ES-I3 (cell line): ENCODE measurements at regions not wholly inside any gene's neighbourhood (a gene's known extent, or its start where the extent isn't known, plus 50 kb on each side); places are given as distances from the start of the nearest gene placed in this dataset.

Source experiments
- H3K36me3 ChIP-seq: 2 replicates; pipeline ENCODE4 v1.6.1; 2013; ENCODE audit warnings: mild to moderate bottlenecking, low read length, control low read depth, moderate library complexity; ENCODE audit not compliant: insufficient read depth
- H3K4me1 ChIP-seq: 2 replicates; pipeline ENCODE4 v1.6.1; 2013; ENCODE audit warnings: mild to moderate bottlenecking, control low read depth, low read length; ENCODE audit not compliant: insufficient read depth
- H3K9ac ChIP-seq: 2 replicates; pipeline ENCODE4 v1.6.1; 2013; ENCODE audit warnings: low read depth, mild to moderate bottlenecking, low read length, moderate library complexity
- H3K9me3 ChIP-seq: 2 replicates; pipeline ENCODE4 v1.6.1; 2013; ENCODE audit warnings: mild to moderate bottlenecking, low read length, moderate library complexity; ENCODE audit not compliant: control insufficient read depth, insufficient read depth

- H3K4me1 ChIP-seq = no peaks in the 10 kb centered on the region
Measured at GRCh38 chr5:89582768-89583339, 699.9 kb upstream of the MEF2C start.

GRCh38 chr5:89580976-89581375, 698.0 kb upstream of the MEF2C start:
- Histone ChIP-seq H3K9ac (no peak overlapping the region), H3K36me3 (no peaks in the 10 kb centered on the region), H3K4me1 (no peaks in the 10 kb centered on the region), H3K9me3 (no peaks in the 10 kb centered on the region)

More at GRCh38 chr5:89582768-89583339, 699.9 kb upstream of the MEF2C start:
- H3K9me3 ChIP-seq = no peaks in the 10 kb centered on the region
- H3K9ac ChIP-seq = no peak overlapping the region
- H3K36me3 ChIP-seq = no peaks in the 10 kb centered on the region

GRCh38 chr5:89575319-89575718, 692.3 kb upstream of the MEF2C start:
- Histone ChIP-seq H3K9me3 (no peaks in the 10 kb centered on the region), H3K4me1 (no peaks in the 10 kb centered on the region), H3K36me3 (no peaks in the 10 kb centered on the region), H3K9ac (no peak overlapping the region)

- Histone ChIP-seq H3K4me1 (no peaks in the 10 kb centered on the region; the same call in 1 of the 2 replicates), H3K36me3 (no peaks in the 10 kb centered on the region), H3K9ac (no peak overlapping the region), H3K9me3 (no peaks in the 10 kb centered on the region)
Measured at GRCh38 chr5:89573345-89573744, 690.4 kb upstream of the MEF2C start.

- H3K4me1 ChIP-seq = no peaks in the 10 kb centered on the region; the same call in 1 of the 2 replicates
- no peaks in the 10 kb centered on the region for H3K36me3 ChIP-seq
- H3K9me3 ChIP-seq = no peaks in the 10 kb centered on the region
- no peak overlapping the region for H3K9ac ChIP-seq
Measured at GRCh38 chr5:89572696-89573095, 689.7 kb upstream of the MEF2C start.

GRCh38 chr5:89570557-89570956, 687.6 kb upstream of the MEF2C start:
- H3K9ac ChIP-seq = no peak overlapping the region
- H3K4me1 ChIP-seq = no peaks in the 10 kb centered on the region; the same call in 1 of the 2 replicates
- H3K9me3 ChIP-seq = no peaks in the 10 kb centered on the region
- no peaks in the 10 kb centered on the region for H3K36me3 ChIP-seq

- Histone ChIP-seq H3K4me1 (no peaks in the 10 kb centered on the region; the same call in 1 of the 2 replicates), H3K9ac (no peak overlapping the region), H3K36me3 (no peaks in the 10 kb centered on the region), H3K9me3 (no peaks in the 10 kb centered on the region)
Measured at GRCh38 chr5:89566340-89566739, 683.4 kb upstream of the MEF2C start.

- Histone ChIP-seq H3K36me3 (no peaks in the 10 kb centered on the region), H3K4me1 (no peaks in the 10 kb centered on the region), H3K9ac (no peak overlapping the region), H3K9me3 (no peaks in the 10 kb centered on the region)
Measured at GRCh38 chr5:89560696-89561095, 677.7 kb upstream of the MEF2C start.

GRCh38 chr5:89556215-89556913, 673.4 kb upstream of the MEF2C start:
- H3K9ac ChIP-seq = no peak overlapping the region
- no peaks in the 10 kb centered on the region for H3K4me1 ChIP-seq
- H3K36me3 ChIP-seq = no peaks in the 10 kb centered on the region
- no peaks in the 10 kb centered on the region for H3K9me3 ChIP-seq

GRCh38 chr5:89546657-89547056, 663.7 kb upstream of the MEF2C start:
- H3K9ac ChIP-seq = no peak overlapping the region
- H3K4me1 ChIP-seq = peaks cover 16% of the 10 kb centered on the region; the same call in 1 of the 2 replicates
- no peaks in the 10 kb centered on the region for H3K36me3 ChIP-seq
- no peaks in the 10 kb centered on the region for H3K9me3 ChIP-seq

GRCh38 chr5:89545626-89546025, 662.6 kb upstream of the MEF2C start:
- H3K9ac ChIP-seq = no peak overlapping the region
- peaks cover 16% of the 10 kb centered on the region; the same call in 1 of the 2 replicates for H3K4me1 ChIP-seq
- H3K36me3 ChIP-seq = no peaks in the 10 kb centered on the region
- H3K9me3 ChIP-seq = no peaks in the 10 kb centered on the region

GRCh38 chr5:89545076-89545475, 662.1 kb upstream of the MEF2C start:
- no peaks in the 10 kb centered on the region for H3K9me3 ChIP-seq
- H3K4me1 ChIP-seq = peaks cover 16% of the 10 kb centered on the region; the same call in 1 of the 2 replicates
- no peaks in the 10 kb centered on the region for H3K36me3 ChIP-seq
- no peak overlapping the region for H3K9ac ChIP-seq

GRCh38 chr5:89542736-89543135, 659.8 kb upstream of the MEF2C start:
- H3K4me1 ChIP-seq = peaks cover 16% of the 10 kb centered on the region; the same call in 1 of the 2 replicates
- no peak overlapping the region for H3K9ac ChIP-seq
- H3K9me3 ChIP-seq = no peaks in the 10 kb centered on the region
- H3K36me3 ChIP-seq = no peaks in the 10 kb centered on the region

- Histone ChIP-seq H3K4me1 (no peaks in the 10 kb centered on the region), H3K36me3 (no peaks in the 10 kb centered on the region), H3K9me3 (no peaks in the 10 kb centered on the region), H3K9ac (no peak overlapping the region)
Measured at GRCh38 chr5:89537800-89538199, 654.8 kb upstream of the MEF2C start.

GRCh38 chr5:89536020-89536419, 653.0 kb upstream of the MEF2C start:
- Histone ChIP-seq H3K9ac (no peak overlapping the region), H3K4me1 (no peaks in the 10 kb centered on the region), H3K9me3 (no peaks in the 10 kb centered on the region), H3K36me3 (no peaks in the 10 kb centered on the region)
